Left ventricle myocardium inferior (tissue), 1 donor: ENCODE measurements at regions not wholly inside any gene's neighbourhood (a gene's known extent, or its start where the extent isn't known, plus 50 kb on each side); places are given as distances from the start of the nearest gene placed in this dataset.

ENCODE experiments used
- DNase-seq: peaks from one replicate; pipeline ENCODE4 v3.0.0-alpha.2; 2020
- H3K27ac ChIP-seq: fragments of 200-600 bp; replicated peaks from 2 replicates; pipeline ENCODE4 v1.8.0; 2021
- H3K27me3 ChIP-seq: fragments of 200-600 bp; 2 replicates; pipeline ENCODE4 v1.8.0; 2021; ENCODE audit warnings: low read depth
- H3K36me3 ChIP-seq: fragments of 200-600 bp; 2 replicates; pipeline ENCODE4 v1.8.0; 2021
- H3K4me1 ChIP-seq: fragments of 200-600 bp; 2 replicates; pipeline ENCODE4 v1.8.0; 2021
- H3K4me3 ChIP-seq: fragments of 200-600 bp; 2 replicates; pipeline ENCODE4 v1.8.0; 2021; ENCODE audit warnings: mild to moderate bottlenecking, moderate library complexity
- H3K9me3 ChIP-seq: fragments of 200-600 bp; replicated peaks from 2 replicates; pipeline ENCODE4 v1.8.0; 2021
- CTCF ChIP-seq: fragments of 200-600 bp; IDR thresholded peaks from 2 replicates; pipeline ENCODE4 v1.8.0; 2021; ENCODE audit warnings: antibody characterized with exemption, mild to moderate bottlenecking, borderline replicate concordance
- intact Hi-C: fragments of 100-400 bp; cut with micrococcal nuclease; formaldehyde crosslinking; loops from one replicate; pipeline ENCODE4 v1.11.0; 2022
- donor health status: DM: no; HTN: yes; CAD: no; lungs with severe emphysema.

DNA sequence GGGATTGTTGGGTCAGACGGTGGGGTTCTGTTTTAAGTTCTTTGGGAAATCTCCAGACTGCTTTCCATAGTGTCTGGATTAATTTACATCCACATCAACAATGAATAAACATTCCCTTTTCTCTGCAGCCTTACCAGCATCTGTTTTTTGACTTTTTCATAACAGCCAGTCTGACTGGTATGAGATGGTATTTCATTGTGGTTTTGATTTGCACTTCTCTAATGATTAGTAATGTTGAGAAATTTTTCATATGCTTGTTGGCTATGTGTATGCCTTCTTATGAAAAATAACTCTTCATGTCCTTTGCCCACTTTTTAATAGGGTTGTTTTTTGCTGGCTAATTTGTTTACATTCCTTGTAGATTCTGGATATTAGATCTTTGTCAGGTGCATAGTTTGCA is 140.8 kb upstream of the CNTN1 start:
- intact Hi-C loops = no loop called here
- H3K27me3 ChIP-seq = no peaks in the 10 kb centered on the region
- DNase-seq = no peak
- no peak for TF ChIP-seq CTCF
- H3K27ac ChIP-seq = no peak overlapping the region
- no peak overlapping the region for H3K4me3 ChIP-seq
- H3K36me3 ChIP-seq = no peaks in the 10 kb centered on the region
- H3K9me3 ChIP-seq = peaks cover 27% of the 10 kb centered on the region
- H3K4me1 ChIP-seq = no peaks in the 10 kb centered on the region

- intact Hi-C loops = no loop called here
- no peak for TF ChIP-seq CTCF
- no peak overlapping the region for H3K27ac ChIP-seq
- H3K4me3 ChIP-seq = no peak overlapping the region
- no peaks in the 10 kb centered on the region for H3K4me1 ChIP-seq
- H3K9me3 ChIP-seq = peaks cover 27% of the 10 kb centered on the region
- H3K36me3 ChIP-seq = no peaks in the 10 kb centered on the region
- DNase-seq = no peak
- no peaks in the 10 kb centered on the region for H3K27me3 ChIP-seq
Observed at GRCh38 chr12:40552868-40553267, 139.4 kb upstream of the CNTN1 start.

GRCh38 chr12:40557980-40558379 is 134.3 kb upstream of the CNTN1 start:
- no peak for TF ChIP-seq CTCF
- Histone ChIP-seq H3K27me3 (no peaks in the 10 kb centered on the region), H3K27ac (no peak overlapping the region), H3K36me3 (no peaks in the 10 kb centered on the region), H3K9me3 (peaks cover 4% of the 10 kb centered on the region), H3K4me1 (no peaks in the 10 kb centered on the region), H3K4me3 (no peak overlapping the region)
- no peak for DNase-seq
- intact Hi-C loops = no loop called here

DNA sequence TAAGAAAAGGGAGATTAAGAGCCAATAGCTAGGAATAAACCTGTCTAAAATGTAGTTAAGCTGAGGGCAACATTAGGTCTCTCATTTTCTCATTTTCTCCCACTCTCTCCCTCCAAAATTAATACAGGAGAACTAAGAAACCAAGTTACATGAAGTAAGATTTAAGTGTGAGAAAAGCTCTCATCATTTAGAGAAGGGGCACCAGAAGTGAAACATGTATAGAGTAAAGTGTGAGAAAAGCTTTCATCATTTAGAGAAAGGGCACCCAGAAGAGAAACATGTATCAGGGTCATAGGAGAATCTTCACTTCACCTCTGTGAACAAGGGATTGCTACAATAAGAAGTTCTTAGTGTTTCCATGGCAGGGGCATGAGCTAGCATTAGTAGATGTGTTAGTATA is 132.4 kb upstream of the CNTN1 start:
- TF ChIP-seq CTCF = no peak
- Histone ChIP-seq H3K27me3 (no peaks in the 10 kb centered on the region), H3K4me1 (no peaks in the 10 kb centered on the region), H3K36me3 (no peaks in the 10 kb centered on the region), H3K9me3 (no peaks in the 10 kb centered on the region), H3K27ac (no peak overlapping the region), H3K4me3 (no peak overlapping the region)
- no peak for DNase-seq
- intact Hi-C loops = no loop called here

DNA sequence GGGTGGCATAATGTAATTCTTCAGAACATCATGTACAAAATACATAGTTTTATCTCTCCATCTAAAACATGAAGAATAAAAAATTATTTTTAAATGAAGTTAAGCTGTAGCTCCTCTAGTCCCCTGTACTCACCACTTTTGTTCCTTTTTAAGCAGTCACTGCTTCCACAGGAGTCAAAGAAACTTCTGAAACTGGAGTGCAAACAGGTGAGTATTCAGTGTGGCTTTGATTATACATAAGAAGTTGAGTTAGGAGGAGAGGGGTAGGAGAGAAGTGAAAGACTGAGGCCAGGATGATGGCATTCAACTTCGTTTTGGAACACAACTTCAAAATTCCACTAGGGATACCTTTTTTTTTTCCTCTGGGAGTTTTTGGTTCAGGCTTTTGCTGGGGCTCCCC is 131.4 kb upstream of the CNTN1 start:
- TF ChIP-seq CTCF = no peak

More for the DNA sequence above, 131.4 kb upstream of the CNTN1 start:
- DNase-seq = no peak
- intact Hi-C loops = no loop called here
- Histone ChIP-seq H3K9me3 (no peaks in the 10 kb centered on the region), H3K4me3 (no peak overlapping the region), H3K36me3 (no peaks in the 10 kb centered on the region), H3K27me3 (no peaks in the 10 kb centered on the region), H3K4me1 (no peaks in the 10 kb centered on the region), H3K27ac (no peak overlapping the region)
